Stomach (tissue), 4 donors: ENCODE measurements at regions not wholly inside any gene's neighbourhood (a gene's known extent, or its start where the extent isn't known, plus 50 kb on each side); places are given as distances from the start of the nearest gene placed in this dataset.

Experiments used
- POLR2AphosphoS5 ChIP-seq, 3 donors: sonication (generic); formaldehyde crosslinking; IDR thresholded peaks; one replicate each; pipeline ENCODE4 v1.6.1; 2016; ENCODE audit warnings: antibody characterized with exemption in 3 of 3
- TF ChIP-seq, protein P1 (sequence below), 7 experiments: fragments of 450-650 bp in 4 of 7; fragments of 200-600 bp in 3 of 7; sonication (generic) in 3 of 7; IDR thresholded peaks; one replicate each; pipeline ENCODE4 v1.5.1; 2016 to 2019; ENCODE audit warnings: antibody characterized with exemption in 7 of 7, control low read depth in 2 of 7, mild to moderate bottlenecking in 1 of 7

DNA sequence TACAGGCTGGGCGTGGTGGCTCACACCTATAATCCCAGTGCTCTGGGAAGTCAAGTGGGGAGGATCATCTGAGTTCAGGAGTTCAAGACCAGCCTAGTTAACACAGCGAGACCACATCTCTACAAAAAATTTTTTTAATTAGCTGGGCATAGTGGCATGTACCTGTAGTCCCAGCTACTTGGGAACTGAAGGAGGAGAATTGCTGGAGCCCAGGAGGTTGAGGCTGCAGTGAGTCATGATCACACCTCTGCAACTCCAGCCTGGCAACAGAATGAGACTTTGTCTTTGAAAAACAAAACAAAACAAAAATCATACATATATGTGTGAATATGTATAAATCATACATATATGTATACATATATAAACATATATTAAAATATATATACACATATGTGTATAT, 54.1 kb upstream of the MARCHF10 start:
- TF ChIP-seq, protein P1, sequence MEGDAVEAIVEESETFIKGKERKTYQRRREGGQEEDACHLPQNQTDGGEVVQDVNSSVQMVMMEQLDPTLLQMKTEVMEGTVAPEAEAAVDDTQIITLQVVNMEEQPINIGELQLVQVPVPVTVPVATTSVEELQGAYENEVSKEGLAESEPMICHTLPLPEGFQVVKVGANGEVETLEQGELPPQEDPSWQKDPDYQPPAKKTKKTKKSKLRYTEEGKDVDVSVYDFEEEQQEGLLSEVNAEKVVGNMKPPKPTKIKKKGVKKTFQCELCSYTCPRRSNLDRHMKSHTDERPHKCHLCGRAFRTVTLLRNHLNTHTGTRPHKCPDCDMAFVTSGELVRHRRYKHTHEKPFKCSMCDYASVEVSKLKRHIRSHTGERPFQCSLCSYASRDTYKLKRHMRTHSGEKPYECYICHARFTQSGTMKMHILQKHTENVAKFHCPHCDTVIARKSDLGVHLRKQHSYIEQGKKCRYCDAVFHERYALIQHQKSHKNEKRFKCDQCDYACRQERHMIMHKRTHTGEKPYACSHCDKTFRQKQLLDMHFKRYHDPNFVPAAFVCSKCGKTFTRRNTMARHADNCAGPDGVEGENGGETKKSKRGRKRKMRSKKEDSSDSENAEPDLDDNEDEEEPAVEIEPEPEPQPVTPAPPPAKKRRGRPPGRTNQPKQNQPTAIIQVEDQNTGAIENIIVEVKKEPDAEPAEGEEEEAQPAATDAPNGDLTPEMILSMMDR (IDR thresholded peaks at IDR 0.05): no peak
- no peak for TF ChIP-seq POLR2AphosphoS5 (IDR thresholded peaks at IDR 0.05)
